ENCODE measurements at regions not wholly inside any gene's neighbourhood (a gene's known extent, or its start where the extent isn't known, plus 50 kb on each side); places are given as distances from the start of the nearest gene placed in this dataset.

DNA sequence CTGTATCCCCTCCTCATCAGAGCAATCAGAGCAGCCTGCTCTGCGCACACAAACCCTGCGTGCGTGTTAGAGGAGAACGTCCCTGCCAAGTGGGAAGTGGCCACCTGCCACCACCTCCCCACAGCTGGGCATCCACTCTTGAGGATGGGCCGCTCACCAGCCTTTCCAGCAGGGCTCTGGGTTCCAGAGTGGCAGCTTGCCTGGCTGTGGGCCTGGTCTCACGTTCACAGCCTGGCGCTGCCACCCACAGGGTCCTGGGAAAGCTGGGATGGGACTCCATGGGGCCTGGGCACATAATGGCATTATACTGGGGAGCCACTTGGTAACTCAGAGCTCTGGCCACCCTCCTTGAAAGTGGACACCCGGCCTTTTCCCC lies 151.1 kb upstream of the PPP2R2D start:
- TF ChIP-seq, protein P1, sequence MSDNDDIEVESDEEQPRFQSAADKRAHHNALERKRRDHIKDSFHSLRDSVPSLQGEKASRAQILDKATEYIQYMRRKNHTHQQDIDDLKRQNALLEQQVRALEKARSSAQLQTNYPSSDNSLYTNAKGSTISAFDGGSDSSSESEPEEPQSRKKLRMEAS (IDR thresholded peaks at IDR 0.05; ENCODE audit: insufficient read depth, insufficient read length), result no peak
- no peak for TF ChIP-seq POLR2AphosphoS5 (IDR thresholded peaks at IDR 0.05; ENCODE audit: insufficient read depth, low read depth, low read length)
- TF ChIP-seq FOS (IDR thresholded peaks at IDR 0.05; ENCODE audit: borderline replicate concordance, insufficient read depth, low read length), result no peak
- no peak for TF ChIP-seq EZH2 (IDR thresholded peaks at IDR 0.05; ENCODE audit: borderline replicate concordance, low read depth, low read length, severe bottlenecking)
- no peak for TF ChIP-seq POLR2A (IDR thresholded peaks at IDR 0.05; ENCODE audit: low read depth, low read length)
- TF ChIP-seq, protein P2, sequence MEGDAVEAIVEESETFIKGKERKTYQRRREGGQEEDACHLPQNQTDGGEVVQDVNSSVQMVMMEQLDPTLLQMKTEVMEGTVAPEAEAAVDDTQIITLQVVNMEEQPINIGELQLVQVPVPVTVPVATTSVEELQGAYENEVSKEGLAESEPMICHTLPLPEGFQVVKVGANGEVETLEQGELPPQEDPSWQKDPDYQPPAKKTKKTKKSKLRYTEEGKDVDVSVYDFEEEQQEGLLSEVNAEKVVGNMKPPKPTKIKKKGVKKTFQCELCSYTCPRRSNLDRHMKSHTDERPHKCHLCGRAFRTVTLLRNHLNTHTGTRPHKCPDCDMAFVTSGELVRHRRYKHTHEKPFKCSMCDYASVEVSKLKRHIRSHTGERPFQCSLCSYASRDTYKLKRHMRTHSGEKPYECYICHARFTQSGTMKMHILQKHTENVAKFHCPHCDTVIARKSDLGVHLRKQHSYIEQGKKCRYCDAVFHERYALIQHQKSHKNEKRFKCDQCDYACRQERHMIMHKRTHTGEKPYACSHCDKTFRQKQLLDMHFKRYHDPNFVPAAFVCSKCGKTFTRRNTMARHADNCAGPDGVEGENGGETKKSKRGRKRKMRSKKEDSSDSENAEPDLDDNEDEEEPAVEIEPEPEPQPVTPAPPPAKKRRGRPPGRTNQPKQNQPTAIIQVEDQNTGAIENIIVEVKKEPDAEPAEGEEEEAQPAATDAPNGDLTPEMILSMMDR (IDR thresholded peaks at IDR 0.05; ENCODE audit: extremely low read depth in 1 of 2, insufficient read depth in 1 of 2, low read depth in 1 of 2, low read length in 2 of 2), result no peak
- TF ChIP-seq GATA2 (IDR thresholded peaks at IDR 0.05; ENCODE audit: insufficient read depth, insufficient read length, low read depth, low read length), result no peak
- no peak for TF ChIP-seq MYC (IDR thresholded peaks at IDR 0.05; ENCODE audit: low read depth, low read length)
- no peak for TF ChIP-seq JUN (IDR thresholded peaks at IDR 0.05; ENCODE audit: borderline replicate concordance, insufficient read depth, insufficient read length, low read depth)
